Stimulated activated CD4-positive, alpha-beta T cell treated with anti-CD3 and anti-CD28 coated beads, Interleukin-2, amount 100 ng/mL, for 4 hours (primary cell): ENCODE measurements at regions not wholly inside any gene's neighbourhood (a gene's known extent, or its start where the extent isn't known, plus 50 kb on each side); places are given as distances from the start of the nearest gene placed in this dataset.
"Not testable (repeated sequence)": the region's sequence is repeated elsewhere in the genome, so short reads cannot be mapped to it uniquely, and the experiment has no call there.

Experiments
- DNase-seq: peaks from one replicate; pipeline ENCODE4 v3.0.0-alpha.2; 2020; ENCODE audit warnings: low read depth

- DNase-seq, result no peak
These were observed 70.6 kb downstream of the RSL24D1 start for GRCh38 chr15:55126111-55126510.

- no peak for DNase-seq
These were observed 72.1 kb downstream of the RSL24D1 start for GRCh38 chr15:55124616-55125015.

- DNase-seq, result no peak
These were observed 78.3 kb downstream of the RSL24D1 start for GRCh38 chr15:55118344-55118870.

GRCh38 chr15:55116636-55117035 is 80.1 kb downstream of the RSL24D1 start:
- DNase-seq, result no peak

GRCh38 chr15:55113736-55114135 is 83.0 kb downstream of the RSL24D1 start:
- DNase-seq, result no peak

- no peak for DNase-seq
These were observed 84.0 kb downstream of the RSL24D1 start for GRCh38 chr15:55112706-55113105.

GRCh38 chr15:55110446-55110845 is 86.3 kb downstream of the RSL24D1 start:
- no peak for DNase-seq

GRCh38 chr15:55108858-55109518 is 87.8 kb downstream of the RSL24D1 start:
- peak; percentile 15 for DNase-seq

GRCh38 chr15:55108448-55108847 is 88.3 kb downstream of the RSL24D1 start:
- DNase-seq, result no peak

GRCh38 chr15:55106155-55106554 is 90.6 kb downstream of the RSL24D1 start:
- no peak for DNase-seq

GRCh38 chr15:55094136-55094535 is 102.6 kb downstream of the RSL24D1 start:
- no peak for DNase-seq

GRCh38 chr15:55088207-55088606 is 108.5 kb downstream of the RSL24D1 start:
- DNase-seq, result no peak

GRCh38 chr15:55084673-55085072 is 112.1 kb downstream of the RSL24D1 start:
- DNase-seq, result no peak

GRCh38 chr15:55084216-55084615 is 112.5 kb downstream of the RSL24D1 start:
- no peak for DNase-seq

- not testable (repeated sequence) for DNase-seq
These were observed 119.7 kb downstream of the RSL24D1 start for GRCh38 chr15:55077052-55077451.

- no peak for DNase-seq
These were observed 122.3 kb downstream of the RSL24D1 start for GRCh38 chr15:55074431-55074830.

GRCh38 chr15:55063970-55064369 is 132.8 kb downstream of the RSL24D1 start:
- DNase-seq, result not testable (repeated sequence)

GRCh38 chr15:55060836-55061235 is 135.9 kb downstream of the RSL24D1 start:
- no peak for DNase-seq

GRCh38 chr15:55056500-55056899 is 140.2 kb downstream of the RSL24D1 start:
- DNase-seq, result no peak

GRCh38 chr15:55044162-55044561 is 152.6 kb downstream of the RSL24D1 start:
- no peak for DNase-seq

GRCh38 chr15:55037071-55037470 is 159.7 kb downstream of the RSL24D1 start:
- no peak for DNase-seq

GRCh38 chr15:55035749-55036148 is 161.0 kb downstream of the RSL24D1 start:
- DNase-seq, result no peak

- no peak for DNase-seq
These were observed 163.2 kb downstream of the RSL24D1 start for GRCh38 chr15:55033574-55033973.

GRCh38 chr15:55031727-55032126 is 165.0 kb downstream of the RSL24D1 start:
- DNase-seq, result no peak
